Keratinocyte (primary cell): ENCODE measurements at regions not wholly inside any gene's neighbourhood (a gene's known extent, or its start where the extent isn't known, plus 50 kb on each side); places are given as distances from the start of the nearest gene placed in this dataset.

ENCODE experiments used
- DNase-seq: peaks from one replicate; pipeline ENCODE4 v3.0.0-alpha.2; 2011; ENCODE audit warnings: low read depth, missing footprints, low spot score
- FAIRE-seq: peaks from 2 replicates; lab custom pipeline; 2011; peaks lifted over from hg19 to GRCh38; lab: Jason Lieb, UNC
- H2AFZ ChIP-seq: 2 replicates; pipeline ENCODE4 v1.6.0; 2012; ENCODE audit warnings: low read length, control low read depth, inconsistent platforms; ENCODE audit not compliant: control insufficient read depth
- H3K27ac ChIP-seq: 2 replicates; pipeline ENCODE4 v1.5.1; 2011; ENCODE audit warnings: low read length; ENCODE audit not compliant: control insufficient read depth, insufficient read depth
- H3K27me3 ChIP-seq: 3 replicates; pipeline ENCODE4 v1.6.0; 2011; ENCODE audit warnings: low read length; ENCODE audit not compliant: control insufficient read depth, insufficient read depth; ENCODE audit errors: extremely low read depth
- H3K36me3 ChIP-seq, 2 experiments: 2 replicates in 1 of 2; 3 replicates in 1 of 2; pipeline ENCODE4 v1.5.1; 2011; ENCODE audit warnings: low read length in 2 of 2, mild to moderate bottlenecking in 1 of 2; ENCODE audit not compliant: control insufficient read depth in 2 of 2, insufficient read depth in 2 of 2; ENCODE audit errors: extremely low read depth in 1 of 2
- H3K4me1 ChIP-seq: 3 replicates; pipeline ENCODE4 v1.5.1; 2011; ENCODE audit warnings: low read length; ENCODE audit not compliant: control insufficient read depth, insufficient read depth; ENCODE audit errors: extremely low read depth
- H3K4me2 ChIP-seq: 3 replicates; pipeline ENCODE4 v1.6.0; 2011; ENCODE audit warnings: low read depth, low read length; ENCODE audit not compliant: control insufficient read depth, insufficient read depth; ENCODE audit errors: extremely low read depth
- H3K4me3 ChIP-seq, 3 experiments: fragments of 200-600 bp in 1 of 3; sonication (generic) in 1 of 3; 2 replicates in 2 of 3; 3 replicates in 1 of 3; pipeline ENCODE4 v1.5.1; 2011 to 2016; ENCODE audit warnings: low read length in 3 of 3, mild to moderate bottlenecking in 3 of 3, control low read depth in 2 of 3, inconsistent platforms in 1 of 3, low read depth in 1 of 3, mixed read lengths in 1 of 3, mixed run types in 1 of 3, moderate library complexity in 1 of 3; ENCODE audit not compliant: control insufficient read depth in 2 of 3, insufficient read depth in 2 of 3; ENCODE audit errors: extremely low read depth in 1 of 3
- H3K79me2 ChIP-seq: 2 replicates; pipeline ENCODE4 v1.6.0; 2012; ENCODE audit warnings: low read length; ENCODE audit not compliant: control insufficient read depth, insufficient read depth
- H3K9ac ChIP-seq: 3 replicates; pipeline ENCODE4 v1.6.0; 2011; ENCODE audit warnings: low read length; ENCODE audit not compliant: control insufficient read depth, insufficient read depth; ENCODE audit errors: extremely low read depth
- H3K9me1 ChIP-seq: 3 replicates; pipeline ENCODE4 v1.6.0; 2011; ENCODE audit warnings: low read length; ENCODE audit not compliant: control insufficient read depth, insufficient read depth; ENCODE audit errors: extremely low read depth
- H3K9me3 ChIP-seq: 2 replicates; pipeline ENCODE4 v1.5.1; 2012; ENCODE audit warnings: low read depth, low read length; ENCODE audit not compliant: control insufficient read depth
- H4K20me1 ChIP-seq: 3 replicates; pipeline ENCODE4 v1.6.0; 2011; ENCODE audit warnings: low read length; ENCODE audit not compliant: control insufficient read depth, insufficient read depth; ENCODE audit errors: extremely low read depth
- EZH2 ChIP-seq: IDR thresholded peaks from one replicate; pipeline ENCODE4 v1.6.1; 2012; ENCODE audit warnings: inconsistent platforms, mild to moderate bottlenecking, low read length, moderate library complexity
- dilution Hi-C: fragments of 300-500 bp; cut with MboI; formaldehyde crosslinking; loops from one replicate; pipeline ENCODE4 v1.7.0; 2020; ENCODE audit warnings: low sequenced_read_pairs; ENCODE audit not compliant: extremely low pct_ligation_motif_present
- TF ChIP-seq, protein P1 (sequence below), 3 experiments: IDR thresholded peaks in 1 of 3; conservative IDR thresholded peaks in 1 of 3; optimal IDR thresholded peaks in 1 of 3; 2 replicates in 2 of 3; 3 replicates in 1 of 3; pipeline versions ENCODE3 to v1.5.1; 2011; ENCODE audit warnings: low read length in 3 of 3, mild to moderate bottlenecking in 3 of 3, moderate library complexity in 2 of 3, control low read depth in 1 of 3, inconsistent platforms in 1 of 3; ENCODE audit not compliant: insufficient read depth in 2 of 3; ENCODE audit errors: extremely low read depth in 1 of 3

DNA sequence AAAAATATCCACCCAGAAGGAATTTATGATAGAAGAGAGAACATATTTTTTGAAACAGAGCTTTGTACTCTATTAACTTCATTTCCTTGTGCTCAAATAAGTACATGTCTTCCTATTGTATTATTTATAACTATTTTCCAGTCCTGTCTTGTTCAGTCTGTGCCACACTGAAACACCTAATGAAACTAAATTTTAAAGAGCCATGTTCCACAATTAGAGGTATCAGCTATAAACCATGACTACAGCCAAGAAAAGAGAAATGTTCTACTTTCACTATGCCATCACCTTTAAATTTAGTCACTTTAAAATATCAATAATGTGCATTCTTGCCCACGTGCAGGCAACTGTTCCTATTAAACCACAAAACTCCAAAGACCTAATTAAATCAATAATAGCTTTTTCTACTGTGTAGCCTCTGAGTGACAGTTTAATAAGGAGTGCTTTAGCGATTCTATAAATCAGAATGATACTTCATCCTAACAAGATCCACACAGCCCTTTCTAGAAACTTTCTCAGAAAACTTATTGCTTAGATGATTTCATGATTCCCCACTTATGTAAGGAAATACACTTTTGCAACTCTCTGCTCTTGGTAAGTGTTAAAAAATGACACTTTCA, 404.9 kb upstream of the CHRM3 start:
- Histone ChIP-seq H3K9me1 (no peaks in the 10 kb centered on the region), H3K27me3 (no peaks in the 10 kb centered on the region), H3K36me3 (no peaks in the 10 kb centered on the region), H2AFZ (no peak overlapping the region), H3K27ac (no peak overlapping the region), H3K79me2 (no peaks in the 10 kb centered on the region), H3K9me3 (no peaks in the 10 kb centered on the region), H3K9ac (no peak overlapping the region), H3K4me3 (no peak overlapping the region), H3K4me2 (no peak overlapping the region), H4K20me1 (no peaks in the 10 kb centered on the region), H3K4me1 (no peaks in the 10 kb centered on the region)
- no peak for FAIRE-seq
- TF ChIP-seq, protein P1, sequence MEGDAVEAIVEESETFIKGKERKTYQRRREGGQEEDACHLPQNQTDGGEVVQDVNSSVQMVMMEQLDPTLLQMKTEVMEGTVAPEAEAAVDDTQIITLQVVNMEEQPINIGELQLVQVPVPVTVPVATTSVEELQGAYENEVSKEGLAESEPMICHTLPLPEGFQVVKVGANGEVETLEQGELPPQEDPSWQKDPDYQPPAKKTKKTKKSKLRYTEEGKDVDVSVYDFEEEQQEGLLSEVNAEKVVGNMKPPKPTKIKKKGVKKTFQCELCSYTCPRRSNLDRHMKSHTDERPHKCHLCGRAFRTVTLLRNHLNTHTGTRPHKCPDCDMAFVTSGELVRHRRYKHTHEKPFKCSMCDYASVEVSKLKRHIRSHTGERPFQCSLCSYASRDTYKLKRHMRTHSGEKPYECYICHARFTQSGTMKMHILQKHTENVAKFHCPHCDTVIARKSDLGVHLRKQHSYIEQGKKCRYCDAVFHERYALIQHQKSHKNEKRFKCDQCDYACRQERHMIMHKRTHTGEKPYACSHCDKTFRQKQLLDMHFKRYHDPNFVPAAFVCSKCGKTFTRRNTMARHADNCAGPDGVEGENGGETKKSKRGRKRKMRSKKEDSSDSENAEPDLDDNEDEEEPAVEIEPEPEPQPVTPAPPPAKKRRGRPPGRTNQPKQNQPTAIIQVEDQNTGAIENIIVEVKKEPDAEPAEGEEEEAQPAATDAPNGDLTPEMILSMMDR (optimal IDR thresholded peaks at IDR 0.05 in 1 of 3, IDR thresholded peaks at IDR 0.05 in 1 of 3, conservative IDR thresholded peaks at IDR 0.05 in 1 of 3; ENCODE audit: extremely low read depth in 1 of 3, insufficient read depth in 2 of 3, low read length in 3 of 3), result no peak
- DNase-seq, result no peak
- dilution Hi-C loops, result no loop called here

DNA sequence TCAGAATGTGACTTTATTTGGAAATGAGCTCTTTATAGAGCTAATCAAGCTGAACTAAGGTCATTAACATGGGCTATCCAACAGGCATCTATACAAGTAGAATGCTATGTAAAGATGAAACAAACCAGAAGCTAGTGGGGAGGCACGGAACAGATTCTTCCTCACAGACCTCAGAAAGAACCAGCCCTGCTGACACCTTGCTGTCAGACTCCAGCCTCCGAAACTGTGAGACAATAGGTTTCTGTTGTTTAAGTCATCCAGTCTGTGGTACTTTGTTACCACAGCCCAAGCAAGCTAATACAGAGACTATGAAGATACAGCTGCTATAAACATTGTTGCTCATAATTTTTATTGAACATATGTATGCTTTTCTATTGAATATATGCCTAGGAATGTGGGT, 406.3 kb upstream of the CHRM3 start:
- dilution Hi-C loops, result no loop called here
- DNase-seq, result no peak
- no peak for FAIRE-seq

More for the DNA sequence above, 406.3 kb upstream of the CHRM3 start:
- H4K20me1 ChIP-seq, result no peaks in the 10 kb centered on the region
- H3K27me3 ChIP-seq, result no peaks in the 10 kb centered on the region
- H3K27ac ChIP-seq, result no peak overlapping the region
- H3K9me3 ChIP-seq, result no peaks in the 10 kb centered on the region
- no peaks in the 10 kb centered on the region for H3K79me2 ChIP-seq
- H3K9ac ChIP-seq, result no peak overlapping the region
- H3K9me1 ChIP-seq, result no peaks in the 10 kb centered on the region
- H3K36me3 ChIP-seq, result no peaks in the 10 kb centered on the region
- no peak overlapping the region for H3K4me3 ChIP-seq
- no peak overlapping the region for H3K4me2 ChIP-seq
- no peaks in the 10 kb centered on the region for H3K4me1 ChIP-seq
- no peak overlapping the region for H2AFZ ChIP-seq
- TF ChIP-seq EZH2, result no peak
- TF ChIP-seq, protein P1 (optimal IDR thresholded peaks at IDR 0.05 in 1 of 3, IDR thresholded peaks at IDR 0.05 in 1 of 3, conservative IDR thresholded peaks at IDR 0.05 in 1 of 3; ENCODE audit: extremely low read depth in 1 of 3, insufficient read depth in 2 of 3, low read length in 3 of 3), result no peak
